ENCODE measurements at regions not wholly inside any gene's neighbourhood (a gene's known extent, or its start where the extent isn't known, plus 50 kb on each side); places are given as distances from the start of the nearest gene placed in this dataset.

GRCh38 chr4:100076753-100077152, 113.5 kb downstream of the DDIT4L start:
- TF ChIP-seq CTCF (IDR thresholded peaks at IDR 0.05), result no peak
- Histone ChIP-seq H3K4me3 (no peak overlapping the region), H3K27ac (no peak overlapping the region)
- no peak for DNase-seq (ENCODE audit: low spot score)

GRCh38 chr4:100075486-100076270, 114.6 kb downstream of the DDIT4L start:
- DNase-seq (ENCODE audit: low spot score), result no peak
- Histone ChIP-seq H3K27ac (no peak overlapping the region), H3K4me3 (no peak overlapping the region)
- TF ChIP-seq CTCF (IDR thresholded peaks at IDR 0.05), result no peak

GRCh38 chr4:100075056-100075455, 115.2 kb downstream of the DDIT4L start:
- no peak for TF ChIP-seq CTCF (IDR thresholded peaks at IDR 0.05)
- Histone ChIP-seq H3K27ac (no peak overlapping the region), H3K4me3 (no peak overlapping the region)
- DNase-seq (ENCODE audit: low spot score), result no peak

GRCh38 chr4:100071506-100071905, 118.8 kb downstream of the DDIT4L start:
- no peak overlapping the region for H3K27ac ChIP-seq
- TF ChIP-seq CTCF (IDR thresholded peaks at IDR 0.05), result no peak
- no peak for DNase-seq (ENCODE audit: low spot score)
- H3K4me3 ChIP-seq, result no peak overlapping the region

DNA sequence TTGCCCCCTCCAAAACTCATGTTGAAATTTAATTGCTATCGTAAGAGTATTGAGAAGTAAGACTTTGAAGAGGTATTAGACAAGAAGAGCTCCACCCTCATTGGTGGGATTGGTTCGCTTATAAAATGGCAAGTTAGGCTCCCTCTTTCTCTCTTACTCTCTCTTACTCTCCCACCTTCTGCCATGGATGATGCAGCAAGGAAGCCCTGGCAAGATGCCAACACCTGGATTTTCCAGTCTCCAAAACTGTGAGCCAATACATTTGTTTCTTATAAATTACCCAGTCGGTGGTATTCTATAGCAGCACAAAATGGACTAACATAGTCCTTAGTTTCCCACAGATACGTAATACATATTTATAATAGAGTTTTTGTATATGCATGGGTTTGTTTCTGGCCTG, 119.4 kb downstream of the DDIT4L start:
- no peak for TF ChIP-seq CTCF (IDR thresholded peaks at IDR 0.05)
- H3K27ac ChIP-seq, result no peak overlapping the region
- no peak overlapping the region for H3K4me3 ChIP-seq
- no peak for DNase-seq (ENCODE audit: low spot score)

DNA sequence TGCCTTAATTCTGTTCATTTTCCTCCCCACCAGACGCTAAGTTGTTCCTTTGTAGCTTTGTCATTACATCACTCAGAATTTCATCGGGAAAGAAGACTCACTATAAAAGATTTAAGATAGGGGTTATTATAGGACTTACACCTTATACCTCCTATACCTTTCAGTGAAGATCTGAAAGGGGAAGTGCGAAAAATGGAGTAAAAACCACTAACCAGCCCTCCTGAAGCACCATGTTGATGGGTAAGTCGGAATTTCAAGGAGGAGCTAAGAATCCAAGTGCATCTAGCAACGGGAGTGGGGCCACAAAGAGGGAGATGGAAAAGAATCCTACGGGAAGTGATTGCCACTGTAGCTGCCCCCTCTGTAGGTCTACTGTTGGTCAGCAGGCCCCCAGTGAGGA, 119.1 kb upstream of the H2AZ1 start:
- DNase-seq (ENCODE audit: low spot score), result no peak
- Histone ChIP-seq H3K4me3 (no peak overlapping the region), H3K27ac (no peak overlapping the region)
- TF ChIP-seq CTCF (IDR thresholded peaks at IDR 0.05), result no peak

DNA sequence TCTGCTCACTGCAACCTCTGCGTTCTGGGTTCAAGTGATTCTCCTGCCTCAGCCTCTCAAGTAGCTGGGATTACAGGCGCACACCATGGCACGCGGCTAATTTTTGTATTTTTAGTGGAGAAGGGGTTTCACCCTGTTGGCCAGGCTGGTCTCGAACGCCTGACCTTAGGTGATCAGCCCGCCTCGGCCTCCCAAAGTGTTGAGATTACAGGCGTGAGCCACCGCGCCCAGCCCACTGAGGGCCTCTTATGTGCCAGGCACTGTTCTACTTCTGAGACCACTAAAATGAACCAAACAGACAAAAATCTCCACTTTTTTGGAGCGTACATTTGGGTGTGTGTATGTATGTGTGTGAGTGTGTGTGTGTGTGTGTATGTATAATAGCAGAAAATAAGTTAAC, 117.2 kb upstream of the H2AZ1 start:
- no peak overlapping the region for H3K27ac ChIP-seq
- no peak overlapping the region for H3K4me3 ChIP-seq
- TF ChIP-seq CTCF (IDR thresholded peaks at IDR 0.05), result no peak
- no peak for DNase-seq (ENCODE audit: low spot score)
